ENCODE measurements at regions not wholly inside any gene's neighbourhood (a gene's known extent, or its start where the extent isn't known, plus 50 kb on each side); places are given as distances from the start of the nearest gene placed in this dataset.

DNA sequence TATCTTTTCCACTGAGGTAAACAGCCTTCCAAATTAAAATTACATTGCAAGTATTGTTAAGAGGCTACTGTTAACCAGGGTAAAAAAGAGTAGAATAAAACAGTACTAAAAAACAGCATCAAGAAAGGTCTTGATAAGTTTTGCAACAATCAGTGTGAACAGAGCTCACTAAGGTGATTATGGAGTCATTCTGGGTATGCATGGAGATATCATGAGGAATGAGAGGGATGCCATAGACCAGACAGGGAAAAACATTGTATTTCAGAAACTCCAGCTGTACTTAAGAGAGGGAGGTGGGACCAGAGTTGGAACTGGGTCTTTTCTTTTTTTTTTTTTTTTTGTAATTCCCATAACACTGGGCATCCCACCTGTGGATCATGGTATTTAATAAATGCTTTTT lies 549.6 kb downstream of the INHBA start:
- DNase-seq (ENCODE audit: low read depth in 2 of 3, low spot score in 2 of 3), result no peak

DNA sequence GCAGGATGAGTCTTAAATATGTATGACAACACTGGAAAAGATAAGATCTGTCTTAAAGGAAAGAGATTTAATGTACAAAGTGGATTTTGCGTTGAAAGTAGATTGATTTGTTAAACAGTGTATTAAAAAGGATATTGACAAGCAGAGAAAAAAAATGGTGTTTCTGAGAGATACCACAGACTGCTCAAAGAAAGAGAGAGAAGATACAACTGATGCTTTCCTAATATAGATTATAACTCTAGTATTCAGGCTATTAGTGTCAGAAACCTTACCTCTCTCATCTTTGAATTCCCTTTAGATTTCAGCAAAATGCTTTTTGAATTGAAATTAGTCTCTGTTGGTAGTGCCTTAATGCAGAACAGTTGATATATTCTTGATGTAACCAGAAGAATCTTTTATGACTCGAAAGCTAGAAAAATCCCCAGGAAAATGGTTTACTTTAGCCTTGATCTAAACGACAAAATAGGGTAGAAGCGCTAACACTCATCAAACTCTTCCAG lies 550.7 kb downstream of the INHBA start:
- no peak for DNase-seq (ENCODE audit: low read depth in 2 of 3, low spot score in 2 of 3)

DNA sequence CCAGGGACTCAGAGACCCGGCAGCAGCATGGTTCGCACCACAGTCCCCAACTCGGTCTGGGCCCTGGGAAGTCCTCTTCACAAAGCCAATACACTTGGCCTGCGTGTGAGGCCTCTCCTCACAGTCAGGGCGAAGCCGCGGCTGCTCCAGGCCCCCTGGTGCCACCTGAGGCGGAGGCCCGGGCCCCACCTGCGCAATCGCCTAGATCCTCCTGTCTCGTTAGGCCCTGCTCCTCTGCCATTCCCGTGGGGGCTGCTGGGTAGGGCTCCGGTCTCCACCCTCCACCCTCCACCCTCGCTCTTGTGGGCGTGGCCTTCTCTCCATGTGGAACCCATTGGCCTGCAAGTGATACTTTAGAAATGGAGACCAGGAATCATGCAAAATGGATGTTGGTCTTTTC lies 553.3 kb downstream of the INHBA start:
- DNase-seq (ENCODE audit: low read depth in 2 of 3, low spot score in 2 of 3), result no peak

DNA sequence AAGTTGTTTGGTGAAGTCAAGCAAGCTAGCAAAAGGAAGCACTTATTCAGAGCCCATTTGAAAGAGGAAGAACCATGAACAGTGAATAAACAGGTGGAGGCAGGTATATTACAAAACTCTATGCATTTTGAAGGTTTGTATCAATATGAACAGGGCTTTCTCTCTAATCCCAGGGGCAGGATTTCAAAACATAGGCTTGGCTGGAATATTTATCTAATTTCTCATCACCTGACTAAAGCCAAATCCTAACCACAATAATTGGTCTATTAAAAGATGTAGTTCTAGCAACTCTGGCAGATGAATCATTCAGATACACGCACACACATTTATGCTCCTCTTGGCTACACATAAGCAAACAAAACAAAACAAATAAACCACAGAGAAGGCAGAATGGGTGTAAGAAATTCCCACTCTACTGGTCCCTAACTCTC lies 554.4 kb downstream of the INHBA start:
- no peak for DNase-seq (ENCODE audit: low read depth in 2 of 3, low spot score in 2 of 3)

DNA sequence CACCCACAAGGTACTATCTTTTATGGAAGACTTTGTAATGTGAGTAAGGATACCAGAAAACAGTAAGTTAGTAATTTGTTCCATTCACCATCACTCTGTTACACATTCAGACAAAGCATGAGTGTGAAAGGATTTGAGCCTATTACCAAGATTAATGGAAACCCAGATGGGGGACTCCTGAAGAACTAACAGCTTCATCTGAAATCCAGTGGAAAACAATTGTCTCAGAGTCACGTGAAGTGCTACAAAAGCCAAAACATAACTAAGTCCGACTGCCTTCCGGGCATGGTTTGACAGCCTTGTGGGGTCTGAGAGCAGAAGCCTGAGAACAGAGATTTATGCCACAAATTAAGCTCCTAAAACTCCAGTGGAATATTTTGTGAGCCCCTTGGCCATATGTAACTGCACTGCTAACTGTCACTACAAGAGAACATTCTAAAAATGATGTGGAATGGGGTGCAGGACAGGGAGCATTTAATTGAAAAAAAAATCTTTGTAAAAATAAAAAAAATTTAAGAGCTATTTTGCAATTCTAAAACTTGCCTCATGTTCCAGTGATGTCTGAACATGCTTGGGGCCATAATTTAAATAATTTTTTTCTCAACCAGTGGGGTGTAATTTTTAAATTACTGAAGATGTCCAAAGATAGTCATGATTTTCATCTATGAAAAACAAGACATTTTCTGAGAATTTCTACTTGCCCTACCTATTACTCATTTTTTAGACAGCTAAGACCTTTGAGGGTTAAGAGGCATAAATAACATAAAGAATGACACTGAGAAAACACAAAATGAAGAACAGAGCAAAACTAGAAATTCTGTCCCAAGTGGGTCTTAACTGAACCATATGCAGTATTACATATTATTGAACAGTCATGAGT lies 555.0 kb downstream of the INHBA start:
- DNase-seq (ENCODE audit: low read depth in 2 of 3, low spot score in 2 of 3), result no peak

DNA sequence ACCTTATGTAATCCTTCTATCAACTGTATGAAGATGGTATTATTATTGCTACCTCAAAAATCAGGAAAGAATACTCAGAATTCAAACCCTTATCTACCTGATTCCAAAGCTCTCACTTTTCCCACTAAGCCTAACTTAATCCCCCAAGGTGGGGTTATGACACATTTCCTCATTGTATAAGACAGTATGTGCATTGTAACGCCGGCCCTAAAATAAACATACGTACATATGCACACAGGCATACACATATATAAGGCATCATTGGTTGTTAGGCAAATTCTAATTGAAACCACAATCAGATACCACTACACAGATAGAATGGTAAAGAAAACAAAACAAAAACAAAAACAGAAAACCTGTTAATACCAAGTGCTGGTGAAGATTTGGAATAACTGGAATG lies 556.5 kb downstream of the INHBA start:
- DNase-seq (ENCODE audit: low read depth in 2 of 3, low spot score in 2 of 3), result no peak

DNA sequence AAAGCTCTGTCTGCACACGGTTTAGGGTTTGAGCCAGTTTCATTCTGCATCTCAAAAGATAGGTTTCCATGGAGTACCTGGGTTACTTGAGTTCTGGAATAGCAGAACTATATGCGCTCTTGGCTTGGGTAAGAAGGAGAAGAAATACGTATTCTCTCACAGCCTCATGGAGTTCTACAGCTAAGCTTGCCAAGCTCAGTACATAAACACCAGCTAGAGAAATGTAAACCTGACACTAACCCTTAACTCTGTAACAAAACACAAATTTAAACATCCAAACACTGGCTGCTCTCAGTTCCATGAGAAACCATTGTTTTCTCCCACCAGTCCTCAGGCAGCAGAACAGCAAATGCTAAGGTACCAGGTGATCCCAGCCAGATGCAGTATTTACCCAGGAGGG lies 557.2 kb downstream of the INHBA start:
- no peak for DNase-seq (ENCODE audit: low read depth in 2 of 3, low spot score in 2 of 3)

DNA sequence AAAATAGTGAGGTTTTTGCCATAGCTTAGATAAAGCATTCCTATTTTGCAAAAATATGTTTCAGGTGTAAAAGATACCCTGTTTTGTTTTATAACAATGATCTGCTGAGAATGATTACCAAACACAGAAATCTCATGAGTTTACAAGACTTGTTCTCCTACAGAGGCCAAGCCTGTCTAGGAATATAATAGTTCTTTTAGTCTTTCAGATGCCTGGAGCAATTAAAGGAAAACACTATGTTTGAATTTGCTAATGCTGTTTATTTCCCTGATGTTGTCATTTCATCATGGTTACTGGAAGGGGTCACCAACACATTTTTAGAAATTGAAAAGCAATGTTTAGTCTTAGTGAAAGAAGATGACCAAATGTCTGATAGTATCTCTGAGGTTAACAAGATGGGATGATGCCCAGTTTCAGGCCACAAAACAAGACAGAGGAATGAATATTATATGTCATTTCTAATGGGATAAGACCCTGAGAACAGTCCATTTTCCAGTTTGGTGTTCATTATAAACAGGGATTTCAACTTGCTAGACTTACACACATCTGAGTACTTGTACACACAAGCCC lies 559.9 kb downstream of the INHBA start:
- no peak for DNase-seq (ENCODE audit: low read depth in 2 of 3, low spot score in 2 of 3)

DNA sequence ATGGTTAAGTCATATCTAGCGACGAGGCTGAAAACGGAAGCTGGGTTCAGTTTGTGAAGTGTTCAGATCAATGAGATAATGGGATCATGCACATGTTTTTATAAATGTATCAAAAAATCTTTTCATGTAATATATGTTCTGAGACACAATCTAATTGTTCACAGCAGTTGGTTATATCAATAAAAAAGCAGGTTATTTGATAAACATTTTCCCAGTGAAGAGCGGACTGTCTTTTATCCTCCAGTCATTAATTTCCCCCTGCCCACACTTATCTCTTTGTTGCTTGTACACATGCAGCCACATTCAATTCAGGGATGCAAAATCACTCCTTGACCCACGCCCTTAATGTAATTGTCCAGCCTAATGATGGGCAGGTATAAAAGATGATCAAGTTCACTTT lies 563.1 kb downstream of the INHBA start:
- no peak for DNase-seq (ENCODE audit: low read depth in 2 of 3, low spot score in 2 of 3)

DNA sequence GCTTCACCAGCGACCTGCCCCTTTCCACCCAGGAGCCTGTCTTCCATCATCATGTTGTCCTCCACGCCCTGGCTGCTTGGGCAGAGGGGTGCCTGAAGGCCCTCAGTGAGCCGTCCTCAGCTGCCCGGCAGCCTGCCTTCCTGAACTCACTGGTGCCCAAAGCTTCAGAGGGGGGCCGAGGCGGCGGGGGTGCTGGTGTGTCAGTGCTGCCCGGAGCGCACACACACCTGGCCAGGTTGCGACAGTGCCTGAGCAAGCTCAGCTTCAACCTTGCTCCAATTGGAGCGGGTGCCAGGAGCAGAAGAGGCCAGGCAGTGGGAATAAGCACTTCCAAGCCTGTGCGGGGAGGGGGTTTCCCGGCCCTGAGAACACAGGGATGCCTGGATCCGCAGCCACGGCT lies 566.3 kb downstream of the INHBA start:
- DNase-seq (ENCODE audit: low read depth in 2 of 3, low spot score in 2 of 3), result no peak

DNA sequence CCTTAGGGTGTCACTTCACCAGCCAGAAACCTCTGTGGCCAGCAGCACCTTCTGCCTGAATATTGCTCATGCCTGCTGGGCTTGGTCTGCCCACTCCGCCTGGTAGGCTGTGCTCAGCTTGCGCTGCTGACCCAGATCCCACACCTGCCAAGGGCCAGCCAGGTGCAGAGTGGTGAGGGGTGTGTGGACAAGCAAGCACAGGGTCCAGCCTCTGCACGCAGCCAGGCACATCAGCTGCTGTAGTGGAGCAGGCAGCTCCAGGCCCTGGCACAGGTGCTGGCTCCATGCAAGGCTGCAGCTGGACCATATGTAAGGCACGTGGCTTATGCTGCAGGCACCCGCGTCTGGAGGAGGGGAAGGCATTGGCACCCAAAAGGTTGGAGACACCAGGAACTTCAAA lies 567.4 kb downstream of the INHBA start:
- DNase-seq (ENCODE audit: low read depth in 2 of 3, low spot score in 2 of 3), result no peak

DNA sequence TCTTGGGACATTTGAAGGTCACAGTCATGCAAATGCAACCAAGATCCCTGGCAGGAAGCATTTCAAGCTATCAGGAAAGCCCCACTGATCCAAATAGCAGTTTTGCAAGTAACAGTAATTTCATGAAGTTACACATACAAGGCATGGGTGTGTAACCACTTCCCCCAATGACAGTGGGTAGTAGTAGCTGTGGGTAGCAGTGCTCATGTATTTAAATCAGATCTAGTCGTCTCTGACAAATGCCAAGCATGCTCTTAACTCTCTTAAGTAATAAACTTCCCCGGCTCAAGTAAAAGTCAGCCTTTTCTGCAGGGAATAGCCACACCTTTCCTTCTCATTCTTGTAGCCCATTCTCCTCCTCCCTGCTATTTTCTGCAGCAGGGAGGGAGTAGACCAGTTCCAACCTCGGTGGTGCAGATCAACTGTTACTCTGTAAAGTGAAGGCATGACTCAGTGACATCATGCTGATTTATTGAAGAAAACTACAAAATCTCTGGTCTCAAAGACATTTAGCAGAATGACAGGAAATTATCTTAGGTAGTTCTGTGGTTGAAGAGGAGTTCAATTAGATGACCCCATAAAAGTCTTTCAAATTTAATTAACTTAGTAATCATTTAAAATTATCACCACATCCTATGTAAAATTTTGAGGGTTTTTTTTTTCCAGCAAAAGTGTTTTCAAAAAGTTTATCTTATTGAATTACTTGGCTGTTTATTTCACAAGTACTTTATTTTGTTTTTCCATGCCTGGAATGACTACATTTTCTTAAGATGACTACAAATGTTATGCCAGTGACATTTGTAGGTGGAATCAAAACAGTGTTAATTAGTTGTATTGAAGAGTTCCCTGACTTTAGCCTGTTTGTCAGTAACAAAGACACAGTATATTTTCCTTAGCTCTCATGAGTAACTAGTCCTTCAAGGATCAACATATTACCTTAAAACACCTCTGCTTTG lies 568.3 kb downstream of the INHBA start:
- peak in 1 of 3 donors; percentile 4 for DNase-seq (ENCODE audit: low read depth in 2 of 3, low spot score in 2 of 3)

DNA sequence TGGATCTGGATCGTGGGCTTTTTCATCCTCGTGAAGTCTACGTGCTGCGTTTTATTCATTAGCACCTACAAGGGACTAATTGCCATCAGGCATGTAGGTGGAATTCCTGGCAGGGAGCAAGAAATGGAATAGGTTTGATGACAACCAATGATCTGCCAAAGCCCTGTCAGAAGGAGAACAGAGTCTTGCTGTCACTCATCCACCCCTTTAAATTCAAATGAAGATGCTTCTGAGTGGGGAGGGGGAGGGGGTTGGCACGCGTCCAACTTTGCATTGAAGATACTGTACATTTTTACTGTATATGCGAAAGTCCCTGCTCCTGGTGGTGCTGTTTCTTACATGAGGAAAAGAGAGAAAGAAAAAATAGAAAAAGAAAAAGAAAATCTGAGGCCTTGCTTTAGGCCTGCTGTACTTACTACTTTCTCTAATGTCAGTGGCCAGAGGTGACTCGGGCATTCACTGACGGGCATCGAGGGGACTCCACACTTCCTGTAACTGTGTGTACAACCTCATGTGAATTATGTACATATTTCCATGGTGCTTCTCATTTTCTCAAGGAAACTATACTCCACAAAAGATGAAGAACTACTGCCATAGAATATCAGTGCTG lies 569.1 kb downstream of the INHBA start:
- no peak for DNase-seq (ENCODE audit: low read depth in 2 of 3, low spot score in 2 of 3)

DNA sequence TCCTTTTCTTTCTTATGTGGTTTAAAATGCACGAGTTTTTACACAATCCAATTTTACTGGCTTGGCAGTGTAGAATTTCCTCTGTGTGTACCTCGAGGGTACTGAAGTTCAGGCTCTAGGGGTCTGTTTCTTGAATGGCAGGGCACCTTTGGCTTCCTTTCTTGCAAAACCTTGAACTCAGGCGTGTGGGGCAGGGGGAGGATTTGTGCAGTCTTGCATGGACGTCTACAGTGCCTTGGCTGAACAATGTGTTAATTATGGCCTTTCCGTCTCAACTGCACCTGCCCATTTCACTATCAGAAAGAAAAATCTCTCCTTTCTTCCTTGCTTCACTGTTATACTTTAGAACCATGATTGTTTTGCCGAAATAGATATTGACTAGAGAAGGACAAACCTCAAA lies 570.9 kb downstream of the INHBA start:
- no peak for DNase-seq (ENCODE audit: low read depth in 2 of 3, low spot score in 2 of 3)

DNA sequence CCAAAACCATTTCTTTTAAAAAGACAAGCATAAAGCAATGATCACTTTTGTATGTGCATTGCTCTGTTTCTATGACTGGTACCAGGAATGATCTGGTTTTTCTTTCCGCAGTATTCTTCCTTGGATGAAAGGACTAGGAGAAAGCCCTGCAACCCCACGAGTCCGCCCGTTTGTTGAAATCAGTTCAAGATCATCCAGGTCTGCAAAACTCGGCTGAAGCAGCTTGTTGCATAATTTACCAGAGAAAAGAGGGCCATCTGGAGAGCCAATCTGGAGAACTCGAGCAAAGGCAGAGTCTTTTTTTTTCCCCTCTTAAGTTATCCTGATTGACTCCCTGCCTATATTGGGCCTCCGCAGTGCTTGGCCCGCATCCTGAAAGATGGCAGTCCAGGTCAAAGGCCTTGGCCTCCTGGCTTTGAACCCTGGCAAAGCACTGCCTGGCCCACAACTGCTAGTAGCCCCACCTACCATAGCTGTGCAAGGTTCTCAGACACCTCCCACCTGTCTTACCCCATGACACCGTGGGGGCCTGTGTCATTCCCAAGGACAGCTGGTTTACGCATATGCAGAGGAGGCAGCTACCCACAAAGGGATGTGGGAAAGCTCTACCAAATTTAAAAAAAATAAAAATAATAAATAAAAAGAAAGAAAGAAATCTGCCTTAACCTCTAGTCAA lies 572.2 kb downstream of the INHBA start:
- no peak for DNase-seq (ENCODE audit: low read depth in 2 of 3, low spot score in 2 of 3)

DNA sequence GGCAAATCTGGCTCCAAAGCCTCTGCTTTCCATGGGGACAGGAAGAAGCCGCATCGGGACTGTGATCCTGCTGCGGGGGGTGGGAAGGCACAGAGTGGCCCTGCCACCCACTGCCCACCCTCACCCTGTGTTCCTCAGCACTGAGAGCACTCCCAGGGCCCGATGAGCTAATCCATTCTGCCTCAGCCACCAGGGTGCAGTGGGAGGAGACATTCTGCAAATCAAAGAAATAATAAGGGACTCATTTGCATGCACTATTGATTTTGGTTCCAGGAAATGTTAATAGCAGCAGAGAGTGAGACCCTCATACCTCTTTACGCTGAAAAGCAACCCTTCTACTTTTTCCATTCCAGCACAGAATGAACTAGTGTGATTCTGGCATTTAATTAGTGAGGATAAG lies 572.8 kb downstream of the INHBA start:
- no peak for DNase-seq (ENCODE audit: low read depth in 2 of 3, low spot score in 2 of 3)

DNA sequence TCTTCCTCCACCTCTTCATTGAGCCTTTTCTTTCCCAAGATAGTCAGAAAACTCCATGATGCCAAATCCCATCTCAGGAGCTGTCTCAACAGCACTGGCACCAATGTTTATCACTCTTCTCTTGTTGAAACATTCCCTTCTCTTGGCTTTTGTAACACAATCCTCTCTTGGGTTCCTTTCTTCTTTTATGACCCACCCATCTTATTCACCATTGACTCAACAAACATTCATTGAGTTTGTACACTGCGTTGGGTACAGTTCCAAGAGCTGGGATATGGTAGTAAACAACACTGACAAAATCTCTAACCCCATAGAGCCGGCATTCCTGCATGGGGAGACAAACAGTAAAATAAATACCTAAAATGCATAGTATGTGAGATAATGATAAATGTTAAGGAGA lies 577.5 kb downstream of the INHBA start:
- no peak for DNase-seq (ENCODE audit: low read depth in 2 of 3, low spot score in 2 of 3)

DNA sequence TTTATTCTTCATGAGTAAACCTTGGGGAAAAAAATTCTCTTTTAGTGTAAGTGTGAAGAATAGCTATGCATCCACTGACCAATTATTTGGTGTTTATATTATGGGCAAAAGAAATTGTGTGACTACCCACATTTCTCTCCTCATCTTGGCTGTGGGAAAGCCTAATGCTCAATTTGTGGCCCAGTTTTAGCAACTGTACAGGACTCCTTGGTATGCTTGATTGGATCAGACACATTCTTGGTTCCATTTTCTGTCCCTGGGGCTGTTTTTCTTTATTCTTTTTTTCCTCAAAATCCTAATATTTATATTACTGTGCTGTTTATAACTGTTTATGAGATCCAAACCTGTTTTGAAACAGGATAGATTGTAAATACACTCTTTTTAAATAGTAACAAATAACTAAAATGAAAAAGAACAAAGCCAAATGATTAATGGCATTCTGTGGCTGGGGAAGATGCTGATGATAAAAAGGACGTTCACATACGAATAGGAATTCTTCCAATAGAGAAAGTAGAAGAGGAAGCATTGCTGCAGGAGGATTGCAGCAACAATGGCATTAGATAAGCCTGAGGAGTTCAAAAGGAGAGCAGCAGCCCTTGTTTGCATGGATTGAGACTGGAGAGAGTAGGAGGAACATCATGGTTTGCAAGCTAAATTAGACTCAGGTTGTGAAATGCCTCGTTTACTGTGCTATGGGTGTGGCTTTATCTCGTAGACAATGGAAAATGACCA lies 580.5 kb downstream of the INHBA start:
- no peak for DNase-seq (ENCODE audit: low read depth in 2 of 3, low spot score in 2 of 3)

DNA sequence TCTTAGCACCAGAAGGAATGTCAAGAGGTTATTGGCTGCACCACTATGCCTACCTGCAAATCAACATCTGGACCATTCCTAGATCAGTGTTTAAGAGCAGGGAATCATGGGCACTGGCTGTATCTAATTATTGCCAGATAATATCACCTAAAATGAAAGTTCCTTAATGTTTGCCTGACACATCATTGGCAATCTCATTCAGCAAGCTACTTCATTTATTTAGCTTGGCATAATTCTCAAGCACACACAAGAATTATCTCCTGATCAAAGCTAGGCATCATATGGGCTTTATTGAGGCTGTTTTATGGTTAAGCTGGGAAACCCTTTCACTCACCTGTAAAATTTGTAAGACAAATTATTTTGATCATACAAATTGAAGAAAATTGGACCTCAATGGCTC lies 581.7 kb downstream of the INHBA start:
- no peak for DNase-seq (ENCODE audit: low read depth in 2 of 3, low spot score in 2 of 3)

DNA sequence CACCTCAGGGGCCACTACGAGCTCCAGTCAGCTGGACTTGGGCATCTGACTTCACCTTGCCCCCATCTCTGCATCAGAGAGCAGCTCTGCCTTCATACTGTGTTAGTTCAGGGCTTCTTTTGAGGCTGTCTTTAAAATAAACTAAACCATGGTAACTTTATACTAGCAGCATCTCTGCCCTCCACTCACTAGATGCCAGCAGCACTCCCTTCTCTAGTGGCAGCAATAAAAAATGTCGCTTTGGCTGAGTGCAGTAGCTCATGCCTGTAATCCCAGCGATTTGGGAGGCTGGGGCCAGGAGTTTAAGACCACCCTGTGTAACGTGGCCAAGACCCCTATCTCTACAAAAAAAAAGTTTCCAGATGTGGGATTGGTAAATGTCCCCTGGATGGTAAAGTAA lies 584.4 kb downstream of the INHBA start:
- no peak for DNase-seq (ENCODE audit: low read depth in 2 of 3, low spot score in 2 of 3)

Data from hematopoietic multipotent progenitor cell (in vitro differentiated cells).